Fibroblast of lung (primary cell): ENCODE measurements at regions not wholly inside any gene's neighbourhood (a gene's known extent, or its start where the extent isn't known, plus 50 kb on each side); places are given as distances from the start of the nearest gene placed in this dataset.

ENCODE experiments used
- DNase-seq, 2 donors: peaks; one replicate each; pipeline versions ENCODE4 v3.0.0 to v3.0.0-alpha.2; 2010; ENCODE audit warnings: low read depth in 2 of 2
- H2AFZ ChIP-seq: 2 replicates; pipeline ENCODE4 v1.5.1; 2012; ENCODE audit warnings: low read length, control low read depth, inconsistent platforms
- H3K27ac ChIP-seq: 2 replicates; pipeline ENCODE4 v1.5.1; 2011; ENCODE audit warnings: low read length, control low read depth; ENCODE audit not compliant: insufficient read depth
- H3K27me3 ChIP-seq: 2 replicates; pipeline ENCODE4 v1.5.1; 2011; ENCODE audit warnings: mild to moderate bottlenecking, low read length; ENCODE audit not compliant: control insufficient read depth, insufficient read depth
- H3K36me3 ChIP-seq: 2 replicates; pipeline ENCODE4 v1.5.1; 2011; ENCODE audit warnings: low read length; ENCODE audit not compliant: control insufficient read depth, insufficient read depth
- H3K4me1 ChIP-seq: 2 replicates; pipeline ENCODE4 v1.5.1; 2011; ENCODE audit warnings: low read length; ENCODE audit not compliant: control insufficient read depth, insufficient read depth; ENCODE audit errors: extremely low read depth
- H3K4me2 ChIP-seq: 2 replicates; pipeline ENCODE4 v1.5.1; 2011; ENCODE audit warnings: low read length, control low read depth; ENCODE audit not compliant: insufficient read depth; ENCODE audit errors: extremely low read depth
- H3K4me3 ChIP-seq, 4 experiments: fragments of 200-600 bp in 1 of 4; sonication (generic) in 1 of 4; replicated peaks in 1 of 4; 2 replicates each; pipeline ENCODE4 v1.5.1; 2011 to 2016; ENCODE audit warnings: low read length in 4 of 4, low read depth in 3 of 4, mild to moderate bottlenecking in 3 of 4, control low read depth in 2 of 4, inconsistent platforms in 1 of 4, mixed read lengths in 1 of 4; ENCODE audit not compliant: insufficient read depth in 1 of 4; ENCODE audit errors: control extremely low read depth in 1 of 4
- H3K79me2 ChIP-seq: 2 replicates; pipeline ENCODE4 v1.5.1; 2012; ENCODE audit warnings: mild to moderate bottlenecking, low read length, inconsistent platforms; ENCODE audit not compliant: control insufficient read depth, insufficient read depth
- H3K9ac ChIP-seq: 2 replicates; pipeline ENCODE4 v1.5.1; 2011; ENCODE audit warnings: mild to moderate bottlenecking, low read length, control low read depth; ENCODE audit not compliant: insufficient read depth
- H3K9me3 ChIP-seq: 2 replicates; pipeline ENCODE4 v1.5.1; 2012; ENCODE audit warnings: low read depth, low read length; ENCODE audit not compliant: control insufficient read depth, insufficient read depth
- H4K20me1 ChIP-seq: 2 replicates; pipeline ENCODE4 v1.5.1; 2011; ENCODE audit warnings: low read length; ENCODE audit not compliant: control insufficient read depth, insufficient read depth; ENCODE audit errors: extremely low read depth
- EZH2 ChIP-seq: IDR thresholded peaks from 2 replicates; pipeline ENCODE4 v1.5.1; 2012; ENCODE audit warnings: low read length, control low read depth, mild to moderate bottlenecking; ENCODE audit errors: missing control alignments
- TF ChIP-seq, protein P1 (sequence below), 2 donors: IDR thresholded peaks in 1 of 2; conservative IDR thresholded peaks in 1 of 2; 1 replicate in 1 of 2; 2 replicates in 1 of 2; pipeline ENCODE4 v1.5.1; 2011 to 2012; ENCODE audit warnings: low read length in 2 of 2, control low read depth in 1 of 2, inconsistent platforms in 1 of 2, low read depth in 1 of 2, mild to moderate bottlenecking in 1 of 2

DNA sequence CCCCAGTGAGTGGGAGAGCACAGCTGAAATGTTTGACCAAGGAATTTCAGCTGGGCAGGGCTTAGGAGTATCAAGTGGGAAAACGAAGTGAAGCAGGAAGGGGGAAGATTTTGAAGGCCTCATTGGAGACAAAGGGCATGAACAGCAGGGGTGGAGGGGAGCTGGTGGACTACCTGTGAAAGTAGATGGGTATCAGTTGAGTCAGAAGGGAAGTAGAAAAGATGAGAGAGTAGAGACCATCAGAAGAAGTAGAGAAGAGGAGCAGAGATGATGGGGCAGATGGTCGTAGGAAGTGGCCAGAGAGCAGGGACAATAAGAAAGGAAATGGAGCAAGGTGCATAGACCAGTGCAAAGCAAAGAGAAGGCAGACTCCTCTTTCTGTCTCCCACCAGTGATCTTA, 189.0 kb upstream of the RUNX1 start:
- H2AFZ ChIP-seq = no peak overlapping the region
- DNase-seq = no peak

DNA sequence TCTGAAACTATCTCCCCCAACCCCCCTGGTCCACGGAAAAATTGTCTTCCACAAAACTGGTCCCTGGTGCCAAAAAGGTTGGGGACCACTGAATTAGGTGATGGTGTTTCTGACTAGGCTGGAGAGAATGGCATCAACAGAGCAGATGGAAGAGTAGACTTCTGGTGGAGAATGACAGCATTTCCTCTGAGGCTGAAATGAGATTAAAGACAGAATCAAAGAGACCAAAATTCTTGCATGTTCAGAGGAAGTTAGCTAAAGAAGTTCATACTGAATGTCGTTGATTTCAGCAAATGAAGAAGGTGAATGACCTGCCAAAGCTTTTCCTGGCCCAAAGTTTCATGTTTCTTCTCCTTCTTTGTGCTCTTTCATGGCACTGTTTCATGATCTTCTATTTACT, 188.2 kb upstream of the RUNX1 start:
- Histone ChIP-seq H3K27me3 (no peaks in the 10 kb centered on the region), H3K27ac (no peak overlapping the region), H3K4me1 (peaks cover 7% of the 10 kb centered on the region), H3K4me2 (no peak overlapping the region), H2AFZ (no peak overlapping the region), H3K36me3 (no peaks in the 10 kb centered on the region), H4K20me1 (no peaks in the 10 kb centered on the region), H3K79me2 (no peaks in the 10 kb centered on the region), H3K4me3 (no peak overlapping the region), H3K9ac (no peak overlapping the region), H3K9me3 (no peaks in the 10 kb centered on the region)
- DNase-seq = no peak
- TF ChIP-seq, protein P1, sequence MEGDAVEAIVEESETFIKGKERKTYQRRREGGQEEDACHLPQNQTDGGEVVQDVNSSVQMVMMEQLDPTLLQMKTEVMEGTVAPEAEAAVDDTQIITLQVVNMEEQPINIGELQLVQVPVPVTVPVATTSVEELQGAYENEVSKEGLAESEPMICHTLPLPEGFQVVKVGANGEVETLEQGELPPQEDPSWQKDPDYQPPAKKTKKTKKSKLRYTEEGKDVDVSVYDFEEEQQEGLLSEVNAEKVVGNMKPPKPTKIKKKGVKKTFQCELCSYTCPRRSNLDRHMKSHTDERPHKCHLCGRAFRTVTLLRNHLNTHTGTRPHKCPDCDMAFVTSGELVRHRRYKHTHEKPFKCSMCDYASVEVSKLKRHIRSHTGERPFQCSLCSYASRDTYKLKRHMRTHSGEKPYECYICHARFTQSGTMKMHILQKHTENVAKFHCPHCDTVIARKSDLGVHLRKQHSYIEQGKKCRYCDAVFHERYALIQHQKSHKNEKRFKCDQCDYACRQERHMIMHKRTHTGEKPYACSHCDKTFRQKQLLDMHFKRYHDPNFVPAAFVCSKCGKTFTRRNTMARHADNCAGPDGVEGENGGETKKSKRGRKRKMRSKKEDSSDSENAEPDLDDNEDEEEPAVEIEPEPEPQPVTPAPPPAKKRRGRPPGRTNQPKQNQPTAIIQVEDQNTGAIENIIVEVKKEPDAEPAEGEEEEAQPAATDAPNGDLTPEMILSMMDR (conservative IDR thresholded peaks at IDR 0.05 in 1 of 2, IDR thresholded peaks at IDR 0.05 in 1 of 2; ENCODE audit: low read depth in 1 of 2, low read length in 2 of 2) = no peak
- TF ChIP-seq EZH2 = no peak

More for the DNA sequence above, 189.0 kb upstream of the RUNX1 start:
- H3K4me2 ChIP-seq = no peak overlapping the region
- H4K20me1 ChIP-seq = no peaks in the 10 kb centered on the region
- no peaks in the 10 kb centered on the region for H3K27me3 ChIP-seq
- TF ChIP-seq EZH2 = no peak
- TF ChIP-seq, protein P1 (conservative IDR thresholded peaks at IDR 0.05 in 1 of 2, IDR thresholded peaks at IDR 0.05 in 1 of 2; ENCODE audit: low read depth in 1 of 2, low read length in 2 of 2) = no peak
- H3K4me3 ChIP-seq = no peak overlapping the region
- H3K36me3 ChIP-seq = no peaks in the 10 kb centered on the region
- H3K27ac ChIP-seq = no peak overlapping the region
- H3K79me2 ChIP-seq = no peaks in the 10 kb centered on the region
- no peak overlapping the region for H3K9ac ChIP-seq
- no peaks in the 10 kb centered on the region for H3K9me3 ChIP-seq
- H3K4me1 ChIP-seq = peaks cover 4% of the 10 kb centered on the region

DNA sequence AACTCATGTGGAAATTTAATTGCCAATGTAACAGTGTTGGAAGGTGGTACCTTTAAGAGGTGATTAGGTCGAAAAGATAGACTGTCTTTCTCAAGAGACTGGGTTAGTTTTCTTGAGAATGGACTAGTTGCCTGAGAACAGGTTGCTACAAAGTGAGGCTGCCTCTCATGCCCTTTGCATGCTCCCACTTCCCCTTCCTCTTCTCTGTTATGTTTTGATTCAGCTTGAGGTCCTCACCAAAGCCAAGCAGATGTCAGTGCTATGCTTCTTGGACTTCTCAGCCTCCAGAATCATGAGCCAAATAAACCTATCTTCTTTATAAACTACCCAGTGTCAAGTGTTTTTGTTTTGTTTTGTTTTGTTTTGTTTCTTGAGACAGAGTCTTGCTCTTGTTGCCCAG, 187.0 kb upstream of the RUNX1 start:
- Histone ChIP-seq H3K27ac (no peak overlapping the region), H3K36me3 (no peaks in the 10 kb centered on the region)
- TF ChIP-seq, protein P1 (conservative IDR thresholded peaks at IDR 0.05 in 1 of 2, IDR thresholded peaks at IDR 0.05 in 1 of 2; ENCODE audit: low read depth in 1 of 2, low read length in 2 of 2) = no peak
- no peak for TF ChIP-seq EZH2

More for the DNA sequence above, 187.0 kb upstream of the RUNX1 start:
- Histone ChIP-seq H3K4me3 (no peak overlapping the region), H3K79me2 (no peaks in the 10 kb centered on the region), H3K4me1 (peaks cover 7% of the 10 kb centered on the region), H3K27me3 (no peaks in the 10 kb centered on the region), H3K9ac (no peak overlapping the region), H3K4me2 (no peak overlapping the region), H3K9me3 (no peaks in the 10 kb centered on the region), H4K20me1 (no peaks in the 10 kb centered on the region), H2AFZ (no peak overlapping the region)
- DNase-seq = no peak
